HL-60 (cell line): ENCODE measurements at regions not wholly inside any gene's neighbourhood (a gene's known extent, or its start where the extent isn't known, plus 50 kb on each side); places are given as distances from the start of the nearest gene placed in this dataset.
"Not testable (repeated sequence)": the region's sequence is repeated elsewhere in the genome, so short reads cannot be mapped to it uniquely, and the experiment has no call there.

Experiments
- CTCF ChIP-seq: IDR thresholded peaks from one replicate; pipeline ENCODE4 v1.5.1; 2011; ENCODE audit warnings: low read length, control low read depth, inconsistent platforms; ENCODE audit not compliant: insufficient read depth
- POLR2AphosphoS5 ChIP-seq: IDR thresholded peaks from 2 replicates; pipeline ENCODE4 v1.6.1; 2012; ENCODE audit warnings: low read depth
- TF ChIP-seq, protein P1 (sequence below): IDR thresholded peaks from 2 replicates; pipeline ENCODE4 v1.6.1; 2012; ENCODE audit warnings: low read depth; ENCODE audit not compliant: insufficient replicate concordance

- TF ChIP-seq CTCF, POLR2AphosphoS5: not testable (repeated sequence)
- TF ChIP-seq, protein P1, sequence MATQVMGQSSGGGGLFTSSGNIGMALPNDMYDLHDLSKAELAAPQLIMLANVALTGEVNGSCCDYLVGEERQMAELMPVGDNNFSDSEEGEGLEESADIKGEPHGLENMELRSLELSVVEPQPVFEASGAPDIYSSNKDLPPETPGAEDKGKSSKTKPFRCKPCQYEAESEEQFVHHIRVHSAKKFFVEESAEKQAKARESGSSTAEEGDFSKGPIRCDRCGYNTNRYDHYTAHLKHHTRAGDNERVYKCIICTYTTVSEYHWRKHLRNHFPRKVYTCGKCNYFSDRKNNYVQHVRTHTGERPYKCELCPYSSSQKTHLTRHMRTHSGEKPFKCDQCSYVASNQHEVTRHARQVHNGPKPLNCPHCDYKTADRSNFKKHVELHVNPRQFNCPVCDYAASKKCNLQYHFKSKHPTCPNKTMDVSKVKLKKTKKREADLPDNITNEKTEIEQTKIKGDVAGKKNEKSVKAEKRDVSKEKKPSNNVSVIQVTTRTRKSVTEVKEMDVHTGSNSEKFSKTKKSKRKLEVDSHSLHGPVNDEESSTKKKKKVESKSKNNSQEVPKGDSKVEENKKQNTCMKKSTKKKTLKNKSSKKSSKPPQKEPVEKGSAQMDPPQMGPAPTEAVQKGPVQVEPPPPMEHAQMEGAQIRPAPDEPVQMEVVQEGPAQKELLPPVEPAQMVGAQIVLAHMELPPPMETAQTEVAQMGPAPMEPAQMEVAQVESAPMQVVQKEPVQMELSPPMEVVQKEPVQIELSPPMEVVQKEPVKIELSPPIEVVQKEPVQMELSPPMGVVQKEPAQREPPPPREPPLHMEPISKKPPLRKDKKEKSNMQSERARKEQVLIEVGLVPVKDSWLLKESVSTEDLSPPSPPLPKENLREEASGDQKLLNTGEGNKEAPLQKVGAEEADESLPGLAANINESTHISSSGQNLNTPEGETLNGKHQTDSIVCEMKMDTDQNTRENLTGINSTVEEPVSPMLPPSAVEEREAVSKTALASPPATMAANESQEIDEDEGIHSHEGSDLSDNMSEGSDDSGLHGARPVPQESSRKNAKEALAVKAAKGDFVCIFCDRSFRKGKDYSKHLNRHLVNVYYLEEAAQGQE, result not testable (repeated sequence)
Observed at GRCh38 chr21:17293016-17293562, 219.8 kb upstream of the CXADR start.
